ENCODE measurements at regions not wholly inside any gene's neighbourhood (a gene's known extent, or its start where the extent isn't known, plus 50 kb on each side); places are given as distances from the start of the nearest gene placed in this dataset.

GRCh38 chr13:56907766-56908165 is 233.0 kb upstream of the PRR20A start:
- no peak for DNase-seq (ENCODE audit: low read depth)

- no peak for DNase-seq (ENCODE audit: low read depth)
Measured at GRCh38 chr13:56909896-56910600, 230.7 kb upstream of the PRR20A start.

GRCh38 chr13:56917966-56918365 is 222.8 kb upstream of the PRR20A start:
- DNase-seq (ENCODE audit: low read depth), result no peak

- DNase-seq (ENCODE audit: low read depth), result no peak
Measured at GRCh38 chr13:56923626-56924140, 217.0 kb upstream of the PRR20A start.

- no peak for DNase-seq (ENCODE audit: low read depth)
Measured at GRCh38 chr13:56924401-56924800, 216.3 kb upstream of the PRR20A start.

GRCh38 chr13:56932104-56932503 is 208.6 kb upstream of the PRR20A start:
- DNase-seq (ENCODE audit: low read depth), result no peak

GRCh38 chr13:56953965-56954364 is 186.8 kb upstream of the PRR20A start:
- no peak for DNase-seq (ENCODE audit: low read depth)

- no peak for DNase-seq (ENCODE audit: low read depth)
Measured at GRCh38 chr13:56975647-56976046, 165.1 kb upstream of the PRR20A start.

- no peak for DNase-seq (ENCODE audit: low read depth)
Measured at GRCh38 chr13:56980856-56981255, 159.9 kb upstream of the PRR20A start.

GRCh38 chr13:56986121-56986520 is 154.6 kb upstream of the PRR20A start:
- DNase-seq (ENCODE audit: low read depth), result no peak

- DNase-seq (ENCODE audit: low read depth), result peak; percentile 6
Measured at GRCh38 chr13:56988543-56988942, 152.2 kb upstream of the PRR20A start.

- DNase-seq (ENCODE audit: low read depth), result no peak
Measured at GRCh38 chr13:57003682-57004081, 137.0 kb upstream of the PRR20A start.

- no peak for DNase-seq (ENCODE audit: low read depth)
Measured at GRCh38 chr13:57017357-57017756, 123.4 kb upstream of the PRR20A start.

- no peak for DNase-seq (ENCODE audit: low read depth)
Measured at GRCh38 chr13:57018915-57019314, 121.8 kb upstream of the PRR20A start.

- no peak for DNase-seq (ENCODE audit: low read depth)
Measured at GRCh38 chr13:57030671-57031070, 110.0 kb upstream of the PRR20A start.

GRCh38 chr13:57036290-57036689 is 104.4 kb upstream of the PRR20A start:
- no peak for DNase-seq (ENCODE audit: low read depth)

- DNase-seq (ENCODE audit: low read depth), result no peak
Measured at GRCh38 chr13:57044910-57045309, 95.8 kb upstream of the PRR20A start.

GRCh38 chr13:57045826-57046546 is 94.7 kb upstream of the PRR20A start:
- no peak for DNase-seq (ENCODE audit: low read depth)

GRCh38 chr13:57056601-57057180 is 84.0 kb upstream of the PRR20A start:
- no peak for DNase-seq (ENCODE audit: low read depth)

- no peak for DNase-seq (ENCODE audit: low read depth)
Measured at GRCh38 chr13:57063007-57063406, 77.7 kb upstream of the PRR20A start.

- no peak for DNase-seq (ENCODE audit: low read depth)
Measured at GRCh38 chr13:57073983-57074382, 66.7 kb upstream of the PRR20A start.

- DNase-seq (ENCODE audit: low read depth), result no peak
Measured at GRCh38 chr13:57075588-57075987, 65.1 kb upstream of the PRR20A start.

- no peak for DNase-seq (ENCODE audit: low read depth)
Measured at GRCh38 chr13:57087006-57087405, 53.7 kb upstream of the PRR20A start.
